ENCODE measurements at regions not wholly inside any gene's neighbourhood (a gene's known extent, or its start where the extent isn't known, plus 50 kb on each side); places are given as distances from the start of the nearest gene placed in this dataset.

- TF ChIP-seq POLR2A (IDR thresholded peaks at IDR 0.05; ENCODE audit: low read depth, low read length) (no peak), JUN (IDR thresholded peaks at IDR 0.05; ENCODE audit: borderline replicate concordance, insufficient read depth, insufficient read length, low read depth) (no peak), CTCF (IDR thresholded peaks at IDR 0.05; ENCODE audit: extremely low read depth in 1 of 2, insufficient read depth in 1 of 2, low read depth in 1 of 2, low read length in 2 of 2) (no peak), POLR2AphosphoS5 (IDR thresholded peaks at IDR 0.05; ENCODE audit: insufficient read depth, low read depth, low read length) (no peak)
These were observed 733.9 kb upstream of the CHRM3 start for GRCh38 chr1:238652346-238652968.

Measured in endothelial cell of umbilical vein (primary cell).